NOMO-1 (cell line): ENCODE measurements at regions not wholly inside any gene's neighbourhood (a gene's known extent, or its start where the extent isn't known, plus 50 kb on each side); places are given as distances from the start of the nearest gene placed in this dataset.
"Not testable (repeated sequence)": the region's sequence is repeated elsewhere in the genome, so short reads cannot be mapped to it uniquely, and the experiment has no call there.

ENCODE experiments used
- DNase-seq, 2 experiments: peaks; one replicate each; lab custom pipeline; 2025; ENCODE audit not compliant: unreplicated experiment in 2 of 2; lab: John Stamatoyannopoulos, UW

GRCh38 chr2:57218206-57218605 is 828.4 kb upstream of the VRK2 start:
- DNase-seq = no peak

- not testable (repeated sequence) for DNase-seq
Observed at GRCh38 chr2:57229706-57230105, 816.9 kb upstream of the VRK2 start.

DNA sequence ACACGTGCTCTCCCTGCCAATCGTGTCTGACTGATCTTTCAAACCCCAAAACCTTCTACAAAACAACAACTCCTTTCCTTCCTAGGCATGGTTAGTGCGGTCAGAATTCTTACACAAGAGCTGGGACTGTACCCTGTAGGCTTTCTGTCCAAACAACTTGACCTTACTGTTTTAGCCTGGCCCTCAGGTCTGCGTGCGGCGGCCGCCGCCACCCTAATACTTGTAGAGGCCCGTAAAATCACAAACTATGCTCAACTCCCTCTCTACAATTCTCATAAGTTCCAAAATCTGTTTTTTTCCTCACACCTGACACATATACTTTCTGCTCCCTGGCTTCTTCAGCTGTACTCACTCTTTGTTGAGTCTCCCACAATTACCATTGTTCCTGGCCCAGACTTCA is 814.3 kb upstream of the VRK2 start:
- not testable (repeated sequence) for DNase-seq

DNA sequence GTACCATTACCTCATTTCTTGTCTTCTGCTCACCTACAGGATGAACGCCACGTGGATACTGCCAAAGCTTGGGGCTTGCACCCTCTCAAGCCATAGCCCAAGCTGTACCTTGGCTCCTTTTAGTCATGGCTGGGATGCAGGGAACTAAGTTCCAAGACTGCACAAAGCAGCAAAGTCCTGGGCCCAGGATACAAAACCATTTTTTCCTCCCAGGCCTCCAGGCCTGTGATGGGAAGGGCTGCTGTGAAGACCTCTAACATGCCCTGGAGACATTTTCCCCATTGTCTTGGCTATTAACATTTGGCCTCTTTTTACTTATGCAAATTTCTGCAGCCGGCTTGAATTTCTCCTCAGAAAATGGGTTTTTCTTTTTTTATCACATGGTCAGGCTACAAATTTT is 795.1 kb upstream of the VRK2 start:
- not testable (repeated sequence) for DNase-seq

DNA sequence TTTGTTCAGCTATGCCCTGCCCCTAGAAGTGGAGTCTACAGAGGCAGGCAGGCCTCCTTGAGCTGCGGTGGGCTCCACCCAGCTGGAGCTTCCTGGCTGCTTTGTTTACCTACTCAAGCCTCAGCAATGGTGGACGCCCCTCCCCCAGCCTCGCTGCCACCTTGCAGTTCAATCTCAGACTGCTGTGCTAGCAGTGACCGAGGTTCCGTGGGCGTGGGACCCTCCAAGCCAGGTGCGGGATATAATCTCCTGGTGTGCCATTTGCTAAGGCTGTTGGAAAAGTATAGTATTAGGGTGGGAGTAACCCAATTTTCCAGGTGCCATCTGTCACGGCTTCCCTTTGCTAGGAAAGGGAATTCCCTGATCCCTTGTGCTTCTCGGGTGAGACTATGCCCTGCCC is 770.2 kb upstream of the VRK2 start:
- not testable (repeated sequence) for DNase-seq

DNA sequence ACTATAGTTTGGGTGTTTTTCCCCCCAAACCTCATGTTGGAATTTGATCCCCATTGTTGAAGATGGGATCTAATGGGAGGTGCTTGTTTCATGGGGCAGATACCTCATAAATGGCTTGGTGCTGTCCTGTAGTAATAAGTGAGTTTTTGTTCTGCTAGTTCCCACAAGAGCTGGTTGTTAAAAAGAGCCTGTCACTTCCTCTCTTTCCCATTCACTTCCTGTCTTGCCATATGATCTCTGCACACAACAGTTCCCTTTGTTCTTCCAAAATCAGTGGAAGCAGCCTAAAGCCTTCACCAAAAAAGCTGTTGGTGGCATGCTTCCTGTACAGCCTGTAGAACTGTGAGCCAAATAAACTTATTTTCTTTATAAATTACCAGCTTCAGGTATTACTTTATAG is 768.2 kb upstream of the VRK2 start:
- no peak for DNase-seq

DNA sequence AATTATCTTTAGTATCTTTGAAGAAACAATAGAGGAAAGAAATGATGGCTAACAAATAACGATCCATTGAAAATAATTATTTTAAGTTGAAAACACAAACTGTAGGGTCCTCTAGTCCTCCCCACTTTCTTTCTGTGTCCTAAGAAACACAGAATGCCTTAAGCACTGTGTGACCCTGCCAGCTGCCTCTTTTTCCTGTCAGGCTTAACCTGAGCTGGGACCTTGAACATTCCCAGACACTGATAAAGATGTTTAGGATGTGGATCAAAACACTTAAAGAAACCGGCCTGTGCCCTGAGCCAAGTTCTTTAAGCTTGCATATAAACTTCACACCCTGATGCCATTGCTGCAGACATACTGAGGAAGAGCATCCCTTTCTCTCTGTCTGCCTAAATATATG is 755.4 kb upstream of the VRK2 start:
- DNase-seq = no peak

- no peak for DNase-seq
Observed at GRCh38 chr2:57296795-57297517, 749.6 kb upstream of the VRK2 start.

DNA sequence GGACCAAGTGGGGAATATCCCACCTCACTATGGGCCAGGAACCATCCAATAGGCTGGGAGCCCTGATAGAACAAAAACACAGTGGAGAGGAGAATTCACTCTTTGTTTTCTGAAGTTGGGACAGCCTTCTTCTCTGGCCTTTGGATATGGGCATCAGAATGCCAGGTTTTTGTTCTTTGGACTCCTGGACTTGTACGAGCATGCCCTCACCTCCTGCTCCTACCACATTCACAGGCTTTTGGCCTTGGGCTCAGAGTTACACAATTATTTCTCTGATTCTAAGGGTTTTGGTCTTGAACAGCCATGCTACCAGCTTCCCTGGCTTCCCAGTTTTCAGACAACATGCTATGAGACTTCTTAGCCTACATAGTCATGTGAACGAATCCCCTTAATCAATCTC is 732.9 kb upstream of the VRK2 start:
- DNase-seq = no peak

- DNase-seq = no peak
Observed at GRCh38 chr2:57314682-57315081, 731.9 kb upstream of the VRK2 start.

- no peak for DNase-seq
Observed at GRCh38 chr2:57330447-57330846, 716.2 kb upstream of the VRK2 start.

DNA sequence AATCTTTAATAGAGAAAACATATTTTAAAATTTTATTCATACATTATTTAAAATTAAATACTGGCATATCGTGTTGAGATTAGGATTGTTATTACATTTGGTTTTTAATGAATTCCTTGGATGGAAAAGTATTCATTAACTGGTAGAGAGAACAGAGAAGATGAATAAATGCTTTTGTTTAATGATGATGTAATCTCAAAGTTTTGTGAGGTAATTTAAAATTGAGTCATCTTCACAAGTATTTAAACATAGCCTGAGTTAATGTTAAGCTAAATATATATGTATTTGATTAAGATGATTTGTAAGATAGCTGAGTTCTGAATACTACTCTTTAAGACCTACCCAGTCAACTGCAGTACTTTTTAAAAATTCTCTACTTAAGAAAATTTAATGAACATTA is 713.4 kb upstream of the VRK2 start:
- DNase-seq = no peak

GRCh38 chr2:57343391-57344006 is 703.1 kb upstream of the VRK2 start:
- no peak for DNase-seq

- DNase-seq = no peak
Observed at GRCh38 chr2:57368190-57368589, 678.4 kb upstream of the VRK2 start.

DNA sequence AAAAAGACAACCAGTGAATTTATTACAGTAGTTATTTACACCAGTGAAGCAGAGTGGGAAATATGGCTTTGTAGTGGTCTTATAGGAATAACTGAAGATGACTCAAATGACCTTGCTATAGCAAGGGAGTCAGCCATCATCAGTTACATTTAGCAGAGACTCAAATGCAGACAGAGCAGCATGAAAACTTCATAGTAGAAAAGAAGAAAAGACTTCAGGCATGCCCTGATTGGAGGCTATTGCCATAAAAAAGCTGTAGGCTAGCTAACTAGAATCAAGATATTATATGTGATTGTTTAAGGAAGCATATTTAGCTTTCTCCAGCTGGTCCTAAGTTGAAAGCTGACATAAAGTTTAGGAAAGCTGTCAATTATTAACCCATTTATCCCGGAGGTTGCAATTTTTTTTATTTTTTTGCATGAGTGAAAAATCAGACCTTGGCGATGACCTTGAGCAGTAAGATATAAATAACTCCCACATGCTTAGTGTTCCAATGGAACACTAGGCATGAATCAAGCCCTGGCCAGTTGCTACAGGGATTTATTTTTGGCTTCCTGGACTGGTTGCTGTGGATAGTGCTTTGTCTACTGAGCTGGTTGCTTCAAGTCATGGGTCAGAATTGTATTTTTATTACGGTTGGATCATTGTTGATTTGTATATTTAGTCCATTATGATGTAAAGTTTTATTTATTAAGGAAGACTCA is 675.6 kb upstream of the VRK2 start:
- DNase-seq = no peak

- DNase-seq = no peak
Observed at GRCh38 chr2:57372237-57372984, 674.2 kb upstream of the VRK2 start.

GRCh38 chr2:57373530-57373929 is 673.1 kb upstream of the VRK2 start:
- DNase-seq = no peak

DNA sequence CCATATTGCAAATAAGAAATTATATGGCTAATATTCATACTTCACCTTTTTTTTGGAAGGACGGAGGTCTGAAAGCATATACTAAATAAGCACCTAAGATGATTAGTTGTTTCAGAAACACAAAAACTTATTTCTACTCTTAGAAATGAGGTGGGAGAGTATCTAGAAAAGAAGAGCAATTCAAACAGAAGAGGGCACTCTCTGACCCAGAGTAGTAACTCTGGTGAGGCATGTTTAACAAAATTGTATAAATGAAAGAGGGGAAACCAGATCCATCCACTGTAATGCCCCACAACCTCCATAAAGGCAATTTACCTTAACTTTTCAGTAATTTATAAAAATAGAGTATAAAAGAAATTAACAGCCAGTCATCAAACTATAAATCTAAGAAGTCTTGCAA is 669.6 kb upstream of the VRK2 start:
- DNase-seq = peak in 1 of 2 experiments; percentile 23

GRCh38 chr2:57386305-57386704 is 660.3 kb upstream of the VRK2 start:
- no peak for DNase-seq

- peak; percentile 54 to 77 for DNase-seq
Observed at GRCh38 chr2:57396355-57397098, 650.1 kb upstream of the VRK2 start.
